Chondrocyte (in vitro differentiated cells): ENCODE measurements at regions not wholly inside any gene's neighbourhood (a gene's known extent, or its start where the extent isn't known, plus 50 kb on each side); places are given as distances from the start of the nearest gene placed in this dataset.

Experiments
- DNase-seq: peaks from one replicate; pipeline ENCODE4 v3.0.0; 2021; ENCODE audit warnings: mixed read lengths, low spot score
- H3K27ac Mint-ChIP-seq: one replicate; pipeline ENCODE4 v1.8.0; 2021; ENCODE audit warnings: mild to moderate bottlenecking, moderate library complexity, mixed read lengths; ENCODE audit not compliant: unreplicated experiment
- H3K27me3 Mint-ChIP-seq: 2 replicates; pipeline ENCODE4 v1.8.0; 2021; ENCODE audit warnings: low read depth, mixed read lengths
- H3K36me3 Mint-ChIP-seq: 2 replicates; pipeline ENCODE4 v1.8.0; 2021; ENCODE audit warnings: low read depth, mixed read lengths
- H3K4me1 Mint-ChIP-seq: 2 replicates; pipeline ENCODE4 v1.8.0; 2021; ENCODE audit warnings: low read depth, mild to moderate bottlenecking, mixed read lengths
- H3K4me3 Mint-ChIP-seq: one replicate; pipeline ENCODE4 v1.8.0; 2021; ENCODE audit warnings: mild to moderate bottlenecking, moderate library complexity, mixed read lengths; ENCODE audit not compliant: unreplicated experiment
- H3K9me3 Mint-ChIP-seq: 2 replicates; pipeline ENCODE4 v1.8.0; 2021; ENCODE audit warnings: low read depth, mixed read lengths
- TF ChIP-seq, protein P1 (sequence below): fragments of 200-600 bp; sonication (generic); IDR thresholded peaks from 2 replicates; pipeline ENCODE4 v1.5.0; 2021; ENCODE audit warnings: antibody characterized with exemption, mild to moderate bottlenecking, moderate library complexity

DNA sequence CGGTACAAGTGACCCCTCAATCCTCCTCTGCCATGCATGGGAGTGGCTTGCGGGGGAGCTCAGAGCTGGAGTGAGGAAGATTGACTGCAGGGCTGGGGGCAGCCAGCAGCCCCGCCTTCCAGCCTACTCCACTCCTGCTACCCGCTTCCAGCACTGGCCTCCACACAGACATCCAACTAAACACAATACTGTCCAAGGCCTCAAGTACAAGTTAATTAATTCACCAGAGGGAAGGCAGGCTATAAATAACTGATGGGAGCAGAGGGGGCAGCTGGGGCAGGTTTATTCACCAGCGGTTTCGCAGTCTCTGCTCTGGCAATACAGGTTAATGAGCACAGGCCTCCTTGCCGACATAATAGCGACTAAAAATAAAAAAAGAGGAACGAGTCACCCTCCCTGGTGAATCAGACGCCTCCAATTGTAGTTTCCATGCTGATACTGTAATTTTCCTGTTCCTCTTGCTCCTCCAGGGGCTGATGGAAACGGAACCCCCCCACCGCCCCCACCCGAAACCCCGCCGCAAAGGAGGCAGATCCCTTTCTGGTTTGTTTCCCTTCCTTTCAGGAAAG lies 166.4 kb upstream of the TLE3 start:
- DNase-seq: no peak
- Mint-ChIP-seq H3K27me3 (peaks cover 51% of the 10 kb centered on the region), H3K36me3 (no peaks in the 10 kb centered on the region), H3K4me3 (no peak overlapping the region), H3K4me1 (peaks cover 16% of the 10 kb centered on the region), H3K27ac (no peak overlapping the region), H3K9me3 (no peaks in the 10 kb centered on the region)
- TF ChIP-seq, protein P1, sequence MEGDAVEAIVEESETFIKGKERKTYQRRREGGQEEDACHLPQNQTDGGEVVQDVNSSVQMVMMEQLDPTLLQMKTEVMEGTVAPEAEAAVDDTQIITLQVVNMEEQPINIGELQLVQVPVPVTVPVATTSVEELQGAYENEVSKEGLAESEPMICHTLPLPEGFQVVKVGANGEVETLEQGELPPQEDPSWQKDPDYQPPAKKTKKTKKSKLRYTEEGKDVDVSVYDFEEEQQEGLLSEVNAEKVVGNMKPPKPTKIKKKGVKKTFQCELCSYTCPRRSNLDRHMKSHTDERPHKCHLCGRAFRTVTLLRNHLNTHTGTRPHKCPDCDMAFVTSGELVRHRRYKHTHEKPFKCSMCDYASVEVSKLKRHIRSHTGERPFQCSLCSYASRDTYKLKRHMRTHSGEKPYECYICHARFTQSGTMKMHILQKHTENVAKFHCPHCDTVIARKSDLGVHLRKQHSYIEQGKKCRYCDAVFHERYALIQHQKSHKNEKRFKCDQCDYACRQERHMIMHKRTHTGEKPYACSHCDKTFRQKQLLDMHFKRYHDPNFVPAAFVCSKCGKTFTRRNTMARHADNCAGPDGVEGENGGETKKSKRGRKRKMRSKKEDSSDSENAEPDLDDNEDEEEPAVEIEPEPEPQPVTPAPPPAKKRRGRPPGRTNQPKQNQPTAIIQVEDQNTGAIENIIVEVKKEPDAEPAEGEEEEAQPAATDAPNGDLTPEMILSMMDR: no peak

DNA sequence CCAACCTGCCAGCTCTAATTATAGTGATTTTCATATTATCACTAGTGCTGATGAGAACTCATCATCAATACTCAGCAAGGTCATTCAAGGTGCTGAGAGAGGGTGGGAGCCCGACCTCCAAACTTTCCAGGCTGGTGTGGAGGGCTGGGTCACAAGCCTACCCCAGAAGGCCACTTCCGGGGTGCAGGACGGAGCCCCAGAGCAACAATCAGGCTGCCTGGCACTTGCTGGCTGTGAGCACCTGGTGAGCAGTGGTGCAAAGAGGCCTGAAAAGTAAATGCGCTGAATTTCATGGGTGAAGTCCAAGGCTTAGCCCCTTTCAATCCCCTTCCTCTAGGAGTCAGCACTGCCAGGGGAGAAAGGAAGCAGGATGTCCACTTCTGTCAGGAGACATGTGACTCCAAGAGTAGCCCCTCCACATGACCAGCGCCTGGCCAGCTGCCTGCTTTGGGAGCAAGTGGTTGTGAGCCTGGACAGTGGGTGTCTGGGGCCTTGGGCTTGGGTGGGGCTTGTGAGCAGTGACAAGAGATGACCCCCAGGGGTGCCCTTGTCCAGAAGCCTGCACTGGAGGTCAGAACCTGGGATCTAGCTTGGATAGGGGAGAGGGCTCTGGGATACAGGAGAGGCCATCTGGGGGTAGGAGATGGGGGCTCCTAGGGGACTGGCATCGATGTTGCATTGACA lies 165.0 kb upstream of the TLE3 start:
- Mint-ChIP-seq H3K4me1 (peaks cover 12% of the 10 kb centered on the region), H3K4me3 (no peak overlapping the region), H3K9me3 (no peaks in the 10 kb centered on the region), H3K27ac (no peak overlapping the region), H3K36me3 (no peaks in the 10 kb centered on the region), H3K27me3 (peaks cover 40% of the 10 kb centered on the region)
- TF ChIP-seq, protein P1: no peak
- DNase-seq: no peak

GRCh38 chr15:70262171-70262570 lies 164.5 kb upstream of the TLE3 start:
- Mint-ChIP-seq H3K4me3 (no peak overlapping the region), H3K4me1 (peaks cover 12% of the 10 kb centered on the region), H3K27me3 (peaks cover 36% of the 10 kb centered on the region), H3K36me3 (no peaks in the 10 kb centered on the region), H3K9me3 (no peaks in the 10 kb centered on the region), H3K27ac (no peak overlapping the region)
- no peak for DNase-seq
- TF ChIP-seq, protein P1: no peak

GRCh38 chr15:70261083-70261482 lies 163.4 kb upstream of the TLE3 start:
- Mint-ChIP-seq H3K27me3 (peaks cover 36% of the 10 kb centered on the region), H3K9me3 (no peaks in the 10 kb centered on the region), H3K27ac (no peak overlapping the region), H3K36me3 (no peaks in the 10 kb centered on the region), H3K4me1 (peaks cover 6% of the 10 kb centered on the region), H3K4me3 (no peak overlapping the region)
- DNase-seq: no peak
- TF ChIP-seq, protein P1: no peak

DNA sequence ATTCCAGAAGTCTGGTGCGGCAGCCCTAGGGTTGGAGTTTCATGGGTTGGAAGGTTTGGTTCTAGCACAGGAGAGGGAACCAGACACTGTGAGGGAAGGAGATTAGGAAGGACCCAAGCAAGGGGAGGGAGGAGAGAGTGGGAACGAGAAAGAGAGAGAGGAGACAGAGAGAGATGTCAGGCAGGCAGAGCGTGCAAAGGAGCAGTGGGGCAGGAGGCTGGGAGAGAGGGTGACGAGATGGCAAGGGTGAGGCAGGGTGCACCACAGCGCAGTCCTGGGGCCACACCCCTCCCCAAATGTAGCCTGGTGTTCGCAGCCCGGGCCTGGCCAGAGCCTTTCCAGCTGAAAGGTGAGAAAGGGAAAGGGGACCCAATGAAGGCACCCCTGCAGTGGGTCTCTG lies 162.9 kb upstream of the TLE3 start:
- no peaks in the 10 kb centered on the region for H3K36me3 Mint-ChIP-seq
- no peaks in the 10 kb centered on the region for H3K9me3 Mint-ChIP-seq
- DNase-seq: peak; percentile 24
- H3K27ac Mint-ChIP-seq: no peak overlapping the region
- TF ChIP-seq, protein P1: no peak
- peaks cover 38% of the 10 kb centered on the region for H3K27me3 Mint-ChIP-seq
- H3K4me1 Mint-ChIP-seq: peaks cover 6% of the 10 kb centered on the region
- H3K4me3 Mint-ChIP-seq: no peak overlapping the region
